Transverse colon (tissue), 4 donors: ENCODE measurements at regions not wholly inside any gene's neighbourhood (a gene's known extent, or its start where the extent isn't known, plus 50 kb on each side); places are given as distances from the start of the nearest gene placed in this dataset.

Source experiments
- DNase-seq: peaks from one replicate; pipeline ENCODE4 v3.0.0-alpha.2; 2019
- H3K27ac ChIP-seq, 4 donors: fragments of 200-600 bp; sonication (generic); 2 replicates each; pipeline ENCODE4 v1.5.1; 2016 to 2018; ENCODE audit warnings: inconsistent platforms in 4 of 4
- H3K27me3 ChIP-seq: fragments of 200-600 bp; sonication (generic); 2 replicates; pipeline ENCODE4 v1.5.1; 2017; ENCODE audit warnings: inconsistent platforms
- H3K36me3 ChIP-seq, 4 donors: fragments of 200-600 bp; sonication (generic); 2 replicates each; pipeline ENCODE4 v1.5.1; 2017 to 2019; ENCODE audit warnings: inconsistent platforms in 4 of 4
- H3K4me1 ChIP-seq, 4 donors: fragments of 200-600 bp; sonication (generic); 2 replicates each; pipeline ENCODE4 v1.5.1; 2017 to 2020; ENCODE audit warnings: inconsistent platforms in 4 of 4
- H3K4me3 ChIP-seq, 4 donors: fragments of 200-600 bp; sonication (generic); 1 replicate in 1 of 4; 2 replicates in 3 of 4; pipeline versions ENCODE4 v1.5.1 to v1.6.1; 2017 to 2019; ENCODE audit warnings: inconsistent platforms in 4 of 4
- H3K9me3 ChIP-seq, 2 donors: fragments of 200-600 bp; sonication (generic); 2 replicates each; pipeline ENCODE4 v1.5.1; 2017 to 2019; ENCODE audit warnings: inconsistent platforms in 2 of 2
- EP300 ChIP-seq: sonication (generic); formaldehyde crosslinking; IDR thresholded peaks from one replicate; pipeline ENCODE4 v1.6.1; 2017; ENCODE audit warnings: antibody characterized with exemption, low read depth
- POLR2A ChIP-seq: fragments of 450-650 bp; IDR thresholded peaks from one replicate; pipeline ENCODE4 v1.6.1; 2016; ENCODE audit warnings: antibody characterized with exemption, mild to moderate bottlenecking, moderate library complexity
- POLR2AphosphoS5 ChIP-seq, 3 donors: sonication (generic); formaldehyde crosslinking; IDR thresholded peaks; one replicate each; pipeline ENCODE4 v1.6.1; 2016; ENCODE audit warnings: antibody characterized with exemption in 3 of 3
- WGBS, 2 donors: methylation state at CpG; one replicate each; pipeline ENCODE4 v1.1.5; 2018; ENCODE audit warnings: low coverage in 1 of 2; 5-methylcytosine and 5-hydroxymethylcytosine counted together
- in situ Hi-C, 4 donors: fragments of 200-750 bp; cut with MboI; loops; one replicate each; pipeline versions ENCODE4 v1.15.0 to v1.15.1; 2017; ENCODE audit warnings: low sequenced_read_pairs in 3 of 4, low pct_ligation_motif_present in 1 of 4, low pct_unique_long_range_greater_than_20kb in 1 of 4
- intact Hi-C: fragments of 100-400 bp; cut with DNase I; formaldehyde crosslinking; loops from one replicate; pipeline ENCODE4 v1.15.1; 2023; ENCODE audit warnings: low total_unique reads
- TF ChIP-seq, protein P1 (sequence below), 5 experiments: fragments of 200-600 bp in 3 of 5; fragments of 450-650 bp in 2 of 5; sonication (generic) in 3 of 5; IDR thresholded peaks; 1 replicate in 2 of 5; 2 replicates in 3 of 5; pipeline ENCODE4 v1.5.1; 2016 to 2017; ENCODE audit warnings: antibody characterized with exemption in 5 of 5, inconsistent platforms in 3 of 5, mild to moderate bottlenecking in 2 of 5, moderate library complexity in 1 of 5

DNA sequence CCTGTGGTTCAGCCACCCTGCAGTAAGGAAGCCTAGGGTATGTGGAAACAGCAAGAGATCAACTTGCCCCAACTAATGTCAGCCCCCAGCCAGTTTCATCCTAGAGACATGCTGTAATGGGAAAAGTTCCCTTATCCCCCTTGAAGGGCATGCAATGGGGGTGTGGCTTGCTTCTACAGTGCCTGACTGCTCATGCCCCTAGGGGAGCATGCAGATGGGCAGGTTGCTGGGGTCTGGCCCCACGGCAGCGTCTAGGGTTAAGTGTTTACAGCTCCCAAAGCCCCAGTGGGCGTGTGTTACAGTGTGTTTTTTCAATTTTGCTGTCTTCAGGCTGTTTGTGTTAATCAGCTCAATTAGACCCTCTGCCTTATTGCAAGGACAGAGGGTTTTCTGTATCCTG is 1105.9 kb downstream of the AMY1C start:
- 63% methylated on average over 3 of the region's 3 CpGs; no CpG with 5 or more reads in 1 of the 2 donors for WGBS, 2 donors
- Histone ChIP-seq H3K36me3 (no peaks in the 10 kb centered on the region), H3K4me1 (no peaks in the 10 kb centered on the region), H3K9me3 (no peaks in the 10 kb centered on the region), H3K4me3 (no peak overlapping the region), H3K27ac (no peak overlapping the region), H3K27me3 (no peaks in the 10 kb centered on the region)
- TF ChIP-seq EP300: no peak
- TF ChIP-seq, protein P1, sequence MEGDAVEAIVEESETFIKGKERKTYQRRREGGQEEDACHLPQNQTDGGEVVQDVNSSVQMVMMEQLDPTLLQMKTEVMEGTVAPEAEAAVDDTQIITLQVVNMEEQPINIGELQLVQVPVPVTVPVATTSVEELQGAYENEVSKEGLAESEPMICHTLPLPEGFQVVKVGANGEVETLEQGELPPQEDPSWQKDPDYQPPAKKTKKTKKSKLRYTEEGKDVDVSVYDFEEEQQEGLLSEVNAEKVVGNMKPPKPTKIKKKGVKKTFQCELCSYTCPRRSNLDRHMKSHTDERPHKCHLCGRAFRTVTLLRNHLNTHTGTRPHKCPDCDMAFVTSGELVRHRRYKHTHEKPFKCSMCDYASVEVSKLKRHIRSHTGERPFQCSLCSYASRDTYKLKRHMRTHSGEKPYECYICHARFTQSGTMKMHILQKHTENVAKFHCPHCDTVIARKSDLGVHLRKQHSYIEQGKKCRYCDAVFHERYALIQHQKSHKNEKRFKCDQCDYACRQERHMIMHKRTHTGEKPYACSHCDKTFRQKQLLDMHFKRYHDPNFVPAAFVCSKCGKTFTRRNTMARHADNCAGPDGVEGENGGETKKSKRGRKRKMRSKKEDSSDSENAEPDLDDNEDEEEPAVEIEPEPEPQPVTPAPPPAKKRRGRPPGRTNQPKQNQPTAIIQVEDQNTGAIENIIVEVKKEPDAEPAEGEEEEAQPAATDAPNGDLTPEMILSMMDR (IDR thresholded peaks at IDR 0.05): no peak
- TF ChIP-seq POLR2AphosphoS5 (IDR thresholded peaks at IDR 0.05): no peak
- no peak for TF ChIP-seq POLR2A
- in situ Hi-C loops (no loop called here), intact Hi-C loops (no loop called here)
- no peak for DNase-seq

DNA sequence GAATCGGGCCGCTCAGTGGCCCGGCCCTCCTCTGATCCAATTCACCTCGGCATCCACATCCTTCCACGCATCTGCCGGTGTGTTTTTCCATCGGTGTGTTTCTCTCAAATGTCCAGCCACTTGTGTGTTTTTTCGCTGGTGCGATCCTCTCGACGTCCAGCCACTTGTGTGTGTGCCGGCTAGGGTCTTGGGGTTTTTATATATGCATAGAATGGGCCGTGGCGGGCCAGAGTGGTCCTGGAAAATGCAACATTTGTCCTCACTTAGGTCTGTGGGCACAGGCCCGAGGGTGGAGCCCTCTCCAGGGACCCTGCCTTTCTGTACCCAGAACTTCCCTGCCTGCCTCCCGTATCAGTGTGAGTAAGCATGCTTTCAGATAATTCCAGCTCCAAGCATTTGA is 1106.4 kb downstream of the AMY1C start:
- TF ChIP-seq, protein P1 (IDR thresholded peaks at IDR 0.05): no peak
- TF ChIP-seq EP300 (no peak), POLR2AphosphoS5 (IDR thresholded peaks at IDR 0.05) (no peak), POLR2A (no peak)
- in situ Hi-C loops: no loop called here
- WGBS, 2 donors: 92% methylated on average over 5 to 16 of the region's 16 CpGs
- intact Hi-C loops: no loop called here
- DNase-seq: no peak
- H3K27me3 ChIP-seq: no peaks in the 10 kb centered on the region
- H3K4me3 ChIP-seq: no peak overlapping the region
- H3K36me3 ChIP-seq: no peaks in the 10 kb centered on the region
- no peaks in the 10 kb centered on the region for H3K9me3 ChIP-seq
- H3K4me1 ChIP-seq: no peaks in the 10 kb centered on the region
- H3K27ac ChIP-seq: no peak overlapping the region

DNA sequence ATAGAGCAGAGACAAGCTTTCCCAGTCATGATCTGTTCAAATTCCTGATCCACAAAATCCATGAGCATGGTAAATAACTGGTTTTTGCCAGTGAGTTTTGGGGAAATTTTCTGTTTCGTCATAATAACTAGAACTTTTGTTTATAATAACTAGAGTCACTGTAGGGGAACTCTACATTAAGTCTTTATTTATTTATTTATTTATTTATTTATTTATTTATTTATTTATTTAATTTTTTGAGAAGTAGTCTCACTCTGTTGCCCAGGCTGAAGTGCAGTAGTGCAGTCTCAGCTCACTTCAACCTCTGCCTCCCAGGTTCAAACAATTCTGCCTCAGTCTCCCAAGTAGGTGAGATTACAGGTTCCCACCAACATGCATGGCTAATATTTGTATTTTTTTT is 1106.8 kb downstream of the AMY1C start:
- 78 to 83% methylated on average over 1 of the region's 1 CpG for WGBS, 2 donors
- in situ Hi-C loops: no loop called here
- intact Hi-C loops: no loop called here
- no peak for TF ChIP-seq EP300
- TF ChIP-seq, protein P1 (IDR thresholded peaks at IDR 0.05): no peak
- TF ChIP-seq POLR2A: no peak
- no peak for TF ChIP-seq POLR2AphosphoS5 (IDR thresholded peaks at IDR 0.05)
- no peaks in the 10 kb centered on the region for H3K9me3 ChIP-seq
- no peak overlapping the region for H3K4me3 ChIP-seq
- H3K27me3 ChIP-seq: no peaks in the 10 kb centered on the region
- H3K36me3 ChIP-seq: no peaks in the 10 kb centered on the region
- no peak for DNase-seq
- no peaks in the 10 kb centered on the region for H3K4me1 ChIP-seq
- no peak overlapping the region for H3K27ac ChIP-seq

DNA sequence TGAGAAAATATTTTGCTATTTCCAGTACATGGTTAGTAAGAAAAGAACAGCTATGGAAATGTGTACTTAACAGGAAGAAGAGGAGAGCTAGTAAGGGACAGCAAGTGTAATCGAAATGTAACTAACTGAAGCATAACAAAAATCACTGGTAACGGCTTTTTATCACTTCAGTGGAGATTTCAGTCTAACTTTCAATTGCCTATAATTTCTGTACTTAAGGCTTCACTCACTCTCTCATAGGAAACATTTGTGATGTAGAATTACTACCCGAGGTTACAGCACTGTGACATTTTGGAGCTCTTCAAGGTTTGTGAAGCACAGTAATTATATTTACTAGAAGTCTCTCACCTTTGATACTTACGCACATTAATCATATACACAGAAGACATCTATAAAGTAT is 1119.1 kb downstream of the AMY1C start:
- Histone ChIP-seq H3K36me3 (no peaks in the 10 kb centered on the region), H3K27ac (no peak overlapping the region), H3K27me3 (no peaks in the 10 kb centered on the region), H3K4me3 (no peak overlapping the region), H3K9me3 (no peaks in the 10 kb centered on the region), H3K4me1 (no peaks in the 10 kb centered on the region)
- intact Hi-C loops (no loop called here), in situ Hi-C loops (no loop called here)
- TF ChIP-seq EP300 (no peak), POLR2A (no peak), POLR2AphosphoS5 (IDR thresholded peaks at IDR 0.05) (no peak)
- TF ChIP-seq, protein P1 (IDR thresholded peaks at IDR 0.05): no peak
- no peak for DNase-seq
- WGBS, 2 donors: 58 to 59% methylated on average over 4 of the region's 4 CpGs
